PC-9 (cell line): ENCODE measurements at regions not wholly inside any gene's neighbourhood (a gene's known extent, or its start where the extent isn't known, plus 50 kb on each side); places are given as distances from the start of the nearest gene placed in this dataset.
"Not testable (repeated sequence)": the region's sequence is repeated elsewhere in the genome, so short reads cannot be mapped to it uniquely, and the experiment has no call there.

Experiments used
- EZH2 ChIP-seq: fragments of 200-600 bp; sonication (generic); IDR thresholded peaks from 2 replicates; pipeline ENCODE4 v1.8.0; 2017; ENCODE audit warnings: antibody characterized with exemption, low read depth
- TF ChIP-seq, protein P1 (sequence below): fragments of 200-600 bp; sonication (generic); conservative IDR thresholded peaks from 2 replicates; pipeline ENCODE4 v1.6.1; 2017; ENCODE audit warnings: mixed run types, antibody characterized with exemption, mild to moderate bottlenecking, moderate library complexity

- TF ChIP-seq, protein P1, sequence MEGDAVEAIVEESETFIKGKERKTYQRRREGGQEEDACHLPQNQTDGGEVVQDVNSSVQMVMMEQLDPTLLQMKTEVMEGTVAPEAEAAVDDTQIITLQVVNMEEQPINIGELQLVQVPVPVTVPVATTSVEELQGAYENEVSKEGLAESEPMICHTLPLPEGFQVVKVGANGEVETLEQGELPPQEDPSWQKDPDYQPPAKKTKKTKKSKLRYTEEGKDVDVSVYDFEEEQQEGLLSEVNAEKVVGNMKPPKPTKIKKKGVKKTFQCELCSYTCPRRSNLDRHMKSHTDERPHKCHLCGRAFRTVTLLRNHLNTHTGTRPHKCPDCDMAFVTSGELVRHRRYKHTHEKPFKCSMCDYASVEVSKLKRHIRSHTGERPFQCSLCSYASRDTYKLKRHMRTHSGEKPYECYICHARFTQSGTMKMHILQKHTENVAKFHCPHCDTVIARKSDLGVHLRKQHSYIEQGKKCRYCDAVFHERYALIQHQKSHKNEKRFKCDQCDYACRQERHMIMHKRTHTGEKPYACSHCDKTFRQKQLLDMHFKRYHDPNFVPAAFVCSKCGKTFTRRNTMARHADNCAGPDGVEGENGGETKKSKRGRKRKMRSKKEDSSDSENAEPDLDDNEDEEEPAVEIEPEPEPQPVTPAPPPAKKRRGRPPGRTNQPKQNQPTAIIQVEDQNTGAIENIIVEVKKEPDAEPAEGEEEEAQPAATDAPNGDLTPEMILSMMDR: not testable (repeated sequence)
- TF ChIP-seq EZH2: not testable (repeated sequence)
Measured at GRCh38 chr7:153983186-153983585, 69.0 kb upstream of the DPP6 start.
